A549 (cell line): ENCODE measurements at regions not wholly inside any gene's neighbourhood (a gene's known extent, or its start where the extent isn't known, plus 50 kb on each side); places are given as distances from the start of the nearest gene placed in this dataset.

Source experiments
- CEBPB ChIP-seq, 2 experiments: fragments of >200 bp in 1 of 2; sonication (Bioruptor Twin) in 1 of 2; formaldehyde crosslinking in 1 of 2; IDR thresholded peaks; 2 replicates each; pipeline ENCODE4 v1.6.1; 2012 to 2016
- CTCF ChIP-seq: fragments of >200 bp; sonication (Bioruptor Twin); formaldehyde crosslinking; IDR thresholded peaks from 3 replicates; pipeline ENCODE4 v1.5.1; 2016
- JUN ChIP-seq, 2 experiments: fragments of >200 bp; sonication (Bioruptor Twin); formaldehyde crosslinking; IDR thresholded peaks; 2 replicates in 1 of 2; 3 replicates in 1 of 2; pipeline ENCODE4 v1.6.1; 2016 to 2017
- POLR2A ChIP-seq: IDR thresholded peaks from 2 replicates; pipeline ENCODE4 v1.6.1; 2012; ENCODE audit warnings: mild to moderate bottlenecking, low read length
- RCOR1 ChIP-seq: fragments of 150-350 bp; IDR thresholded peaks from 2 replicates; pipeline ENCODE4 v1.6.1; 2014; ENCODE audit warnings: antibody characterized with exemption, low read length, low read depth

GRCh38 chrX:117713411-117713810 is 403.2 kb downstream of the KLHL13 start:
- no peak for TF ChIP-seq JUN (IDR thresholded peaks at IDR 0.05)
- no peak for TF ChIP-seq RCOR1
- TF ChIP-seq CEBPB (IDR thresholded peaks at IDR 0.05) = no peak
- no peak for TF ChIP-seq CTCF
- TF ChIP-seq POLR2A = no peak
